ENCODE measurements at regions not wholly inside any gene's neighbourhood (a gene's known extent, or its start where the extent isn't known, plus 50 kb on each side); places are given as distances from the start of the nearest gene placed in this dataset.

- no peaks in the 10 kb centered on the region for H3K4me1 Mint-ChIP-seq (ENCODE audit: low read depth)
- no peak overlapping the region for H3K4me3 Mint-ChIP-seq
- H3K4me3 ChIP-seq (ENCODE audit: low read length), result no peak overlapping the region
- no peaks in the 10 kb centered on the region for H3K36me3 Mint-ChIP-seq (ENCODE audit: low read depth)
- POLR2A ChIA-PET, result no interaction called here
- intact Hi-C loops (cut with DNase I, micrococcal nuclease), result no loop called here
- no peaks in the 10 kb centered on the region for H3K36me3 ChIP-seq (ENCODE audit: insufficient read depth, low read length)
- H3K27me3 Mint-ChIP-seq, result peaks cover 14% of the 10 kb centered on the region
- H3K9me3 ChIP-seq (ENCODE audit: control insufficient read depth in 1 of 2, insufficient read depth in 1 of 2, low read length in 2 of 2), result no peaks in the 10 kb centered on the region
- ATAC-seq (ENCODE audit: poor library complexity) (no peak), DNase-seq (no peak)
- H3K27ac Mint-ChIP-seq, result no peak overlapping the region
- no peaks in the 10 kb centered on the region for H3K4me1 ChIP-seq (ENCODE audit: insufficient read depth, low read length)
- CTCF ChIA-PET, result no interaction called here
- H3K27ac ChIP-seq (ENCODE audit: low read depth in 1 of 2, low read length in 2 of 2), result no peak overlapping the region
- no peaks in the 10 kb centered on the region for H3K27me3 ChIP-seq (ENCODE audit: control insufficient read depth in 1 of 2, insufficient read depth in 2 of 2, low read length in 2 of 2)
- H3K9me3 Mint-ChIP-seq, result no peaks in the 10 kb centered on the region
- TF ChIP-seq CTCF (IDR thresholded peaks at IDR 0.05), result no peak
Observed at GRCh38 chr3:178485756-178486155, 50.5 kb upstream of the KCNMB2 start.
